ENCODE measurements at regions not wholly inside any gene's neighbourhood (a gene's known extent, or its start where the extent isn't known, plus 50 kb on each side); places are given as distances from the start of the nearest gene placed in this dataset.

- DNase-seq (no peak), ATAC-seq (replicated peaks) (no peak)
- no peak overlapping the region for H3K27ac Mint-ChIP-seq
- no peaks in the 10 kb centered on the region for H3K36me3 Mint-ChIP-seq (ENCODE audit: insufficient read depth)
- no peaks in the 10 kb centered on the region for H3K4me1 Mint-ChIP-seq (ENCODE audit: low read depth in 2 of 2)
- peaks cover 8 to 34% of the 10 kb centered on the region in 2 donors for H3K27me3 Mint-ChIP-seq
- H3K9me3 Mint-ChIP-seq, result no peaks in the 10 kb centered on the region
- no peak overlapping the region for H3K4me3 Mint-ChIP-seq
These were observed 221.8 kb upstream of the RBMS1 start for GRCh38 chr2:160715428-160715827.

- Mint-ChIP-seq H3K9me3 (no peaks in the 10 kb centered on the region), H3K27ac (no peak overlapping the region), H3K36me3 (ENCODE audit: insufficient read depth) (no peaks in the 10 kb centered on the region), H3K4me1 (ENCODE audit: low read depth in 2 of 2) (no peaks in the 10 kb centered on the region), H3K27me3 (peaks cover 8 to 36% of the 10 kb centered on the region in 2 donors), H3K4me3 (no peak overlapping the region)
- ATAC-seq (replicated peaks), result no peak
- DNase-seq, result no peak
These were observed 225.5 kb upstream of the RBMS1 start for GRCh38 chr2:160719116-160719515.

GRCh38 chr2:160720098-160720497 is 226.5 kb upstream of the RBMS1 start:
- Mint-ChIP-seq H3K4me1 (ENCODE audit: low read depth in 2 of 2) (no peaks in the 10 kb centered on the region), H3K27me3 (peaks cover 8 to 44% of the 10 kb centered on the region in 2 donors)
- no peak for DNase-seq

GRCh38 chr2:160721089-160722040 is 227.8 kb upstream of the RBMS1 start:
- Mint-ChIP-seq H3K9me3 (peaks cover 0 to 3% of the 10 kb centered on the region in 2 donors), H3K4me1 (ENCODE audit: low read depth in 2 of 2) (no peaks in the 10 kb centered on the region), H3K4me3 (no peak overlapping the region), H3K27me3 (peaks cover 13 to 47% of the 10 kb centered on the region in 2 donors), H3K27ac (no peak overlapping the region), H3K36me3 (ENCODE audit: insufficient read depth) (no peaks in the 10 kb centered on the region)
- DNase-seq, result no peak
- ATAC-seq (replicated peaks), result no peak

More at GRCh38 chr2:160720098-160720497, 226.5 kb upstream of the RBMS1 start:
- H3K4me3 Mint-ChIP-seq, result no peak overlapping the region
- ATAC-seq (replicated peaks), result no peak
- H3K36me3 Mint-ChIP-seq (ENCODE audit: insufficient read depth), result no peaks in the 10 kb centered on the region
- no peak overlapping the region for H3K27ac Mint-ChIP-seq
- H3K9me3 Mint-ChIP-seq, result no peaks in the 10 kb centered on the region

GRCh38 chr2:160726046-160726445 is 232.4 kb upstream of the RBMS1 start:
- DNase-seq (no peak), ATAC-seq (replicated peaks) (no peak)
- no peaks in the 10 kb centered on the region for H3K4me1 Mint-ChIP-seq (ENCODE audit: low read depth in 2 of 2)
- H3K4me3 Mint-ChIP-seq, result no peak overlapping the region
- H3K36me3 Mint-ChIP-seq (ENCODE audit: insufficient read depth), result peaks cover 3% of the 10 kb centered on the region
- H3K27me3 Mint-ChIP-seq, result peaks cover 20 to 48% of the 10 kb centered on the region in 2 donors
- peaks cover 0 to 3% of the 10 kb centered on the region in 2 donors for H3K9me3 Mint-ChIP-seq
- H3K27ac Mint-ChIP-seq, result no peak overlapping the region

GRCh38 chr2:160730296-160730995 is 236.8 kb upstream of the RBMS1 start:
- no peak overlapping the region for H3K4me3 Mint-ChIP-seq
- H3K36me3 Mint-ChIP-seq (ENCODE audit: insufficient read depth), result peaks cover 3% of the 10 kb centered on the region
- H3K9me3 Mint-ChIP-seq, result peaks cover 0 to 1% of the 10 kb centered on the region in 2 donors
- H3K4me1 Mint-ChIP-seq (ENCODE audit: low read depth in 2 of 2), result no peaks in the 10 kb centered on the region
- H3K27ac Mint-ChIP-seq, result no peak overlapping the region
- H3K27me3 Mint-ChIP-seq, result peaks cover 26 to 40% of the 10 kb centered on the region in 2 donors
- ATAC-seq (replicated peaks) (no peak), DNase-seq (no peak)

- peaks cover 3% of the 10 kb centered on the region for H3K36me3 Mint-ChIP-seq (ENCODE audit: insufficient read depth)
- DNase-seq (no peak), ATAC-seq (replicated peaks) (no peak)
- H3K27ac Mint-ChIP-seq, result no peak overlapping the region
- H3K9me3 Mint-ChIP-seq, result no peaks in the 10 kb centered on the region
- no peaks in the 10 kb centered on the region for H3K4me1 Mint-ChIP-seq (ENCODE audit: low read depth in 2 of 2)
- no peak overlapping the region for H3K4me3 Mint-ChIP-seq
- peaks cover 16 to 37% of the 10 kb centered on the region in 2 donors for H3K27me3 Mint-ChIP-seq
These were observed 237.8 kb upstream of the RBMS1 start for GRCh38 chr2:160731415-160731814.

GRCh38 chr2:160731856-160732255 is 238.2 kb upstream of the RBMS1 start:
- H3K9me3 Mint-ChIP-seq, result no peaks in the 10 kb centered on the region
- no peak overlapping the region for H3K4me3 Mint-ChIP-seq
- no peak overlapping the region for H3K27ac Mint-ChIP-seq
- ATAC-seq (replicated peaks) (no peak), DNase-seq (no peak)
- peaks cover 3% of the 10 kb centered on the region for H3K36me3 Mint-ChIP-seq (ENCODE audit: insufficient read depth)
- H3K4me1 Mint-ChIP-seq (ENCODE audit: low read depth in 2 of 2), result no peaks in the 10 kb centered on the region
- H3K27me3 Mint-ChIP-seq, result peaks cover 11 to 39% of the 10 kb centered on the region in 2 donors

GRCh38 chr2:160735696-160736095 is 242.1 kb upstream of the RBMS1 start:
- Mint-ChIP-seq H3K27me3 (peaks cover 9 to 28% of the 10 kb centered on the region in 2 donors), H3K9me3 (no peaks in the 10 kb centered on the region), H3K27ac (no peak overlapping the region), H3K36me3 (ENCODE audit: insufficient read depth) (no peaks in the 10 kb centered on the region), H3K4me1 (ENCODE audit: low read depth in 2 of 2) (no peaks in the 10 kb centered on the region), H3K4me3 (no peak overlapping the region)
- DNase-seq (no peak), ATAC-seq (replicated peaks) (no peak)

GRCh38 chr2:160736148-160737028 is 242.8 kb upstream of the RBMS1 start:
- DNase-seq, result no peak
- Mint-ChIP-seq H3K4me1 (ENCODE audit: low read depth in 2 of 2) (no peaks in the 10 kb centered on the region), H3K36me3 (ENCODE audit: insufficient read depth) (no peaks in the 10 kb centered on the region), H3K9me3 (no peaks in the 10 kb centered on the region), H3K4me3 (no peak overlapping the region), H3K27me3 (peaks cover 9 to 28% of the 10 kb centered on the region in 2 donors), H3K27ac (no peak overlapping the region)
- no peak for ATAC-seq (replicated peaks)

- no peak overlapping the region for H3K4me3 Mint-ChIP-seq
- no peak for ATAC-seq (replicated peaks)
- no peak overlapping the region for H3K27ac Mint-ChIP-seq
These were observed 243.6 kb upstream of the RBMS1 start for GRCh38 chr2:160737247-160737646.

GRCh38 chr2:160741271-160741670 is 247.7 kb upstream of the RBMS1 start:
- Mint-ChIP-seq H3K4me1 (ENCODE audit: low read depth in 2 of 2) (no peaks in the 10 kb centered on the region), H3K27ac (no peak overlapping the region), H3K4me3 (no peak overlapping the region), H3K27me3 (peaks cover 9 to 17% of the 10 kb centered on the region in 2 donors), H3K36me3 (ENCODE audit: insufficient read depth) (no peaks in the 10 kb centered on the region), H3K9me3 (no peaks in the 10 kb centered on the region)
- DNase-seq (no peak), ATAC-seq (replicated peaks) (no peak)

More at GRCh38 chr2:160737247-160737646, 243.6 kb upstream of the RBMS1 start:
- Mint-ChIP-seq H3K4me1 (ENCODE audit: low read depth in 2 of 2) (no peaks in the 10 kb centered on the region), H3K9me3 (no peaks in the 10 kb centered on the region), H3K36me3 (ENCODE audit: insufficient read depth) (no peaks in the 10 kb centered on the region), H3K27me3 (peaks cover 9 to 28% of the 10 kb centered on the region in 2 donors)
- DNase-seq, result no peak

GRCh38 chr2:160741815-160742214 is 248.2 kb upstream of the RBMS1 start:
- Mint-ChIP-seq H3K27ac (no peak overlapping the region), H3K27me3 (peaks cover 9 to 17% of the 10 kb centered on the region in 2 donors), H3K36me3 (ENCODE audit: insufficient read depth) (no peaks in the 10 kb centered on the region), H3K4me1 (ENCODE audit: low read depth in 2 of 2) (no peaks in the 10 kb centered on the region), H3K4me3 (no peak overlapping the region), H3K9me3 (no peaks in the 10 kb centered on the region)
- ATAC-seq (replicated peaks), result no peak
- DNase-seq, result no peak

Measured in effector memory CD8-positive, alpha-beta T cell (primary cell).